ENCODE measurements at regions not wholly inside any gene's neighbourhood (a gene's known extent, or its start where the extent isn't known, plus 50 kb on each side); places are given as distances from the start of the nearest gene placed in this dataset.

DNA sequence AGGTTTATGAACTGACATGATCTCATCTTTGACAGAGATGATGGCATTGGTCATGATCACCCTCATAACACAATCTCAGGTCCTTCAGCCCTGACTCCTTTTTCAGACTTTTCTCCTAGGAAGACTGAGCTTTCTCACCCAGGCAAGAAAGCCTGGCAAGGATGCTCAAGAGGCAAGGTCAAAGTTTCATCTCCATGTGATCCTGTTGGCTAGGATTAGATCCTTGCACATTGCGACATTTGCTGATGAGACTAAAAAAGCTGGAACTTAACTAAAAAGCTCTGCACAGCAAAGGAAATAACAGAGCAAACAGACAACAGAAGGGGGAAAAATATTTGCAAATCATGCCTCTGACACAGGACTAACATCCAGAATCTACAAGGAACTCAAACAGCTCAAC, 444.1 kb upstream of the PSMD7 start:
- TF ChIP-seq, protein P1, sequence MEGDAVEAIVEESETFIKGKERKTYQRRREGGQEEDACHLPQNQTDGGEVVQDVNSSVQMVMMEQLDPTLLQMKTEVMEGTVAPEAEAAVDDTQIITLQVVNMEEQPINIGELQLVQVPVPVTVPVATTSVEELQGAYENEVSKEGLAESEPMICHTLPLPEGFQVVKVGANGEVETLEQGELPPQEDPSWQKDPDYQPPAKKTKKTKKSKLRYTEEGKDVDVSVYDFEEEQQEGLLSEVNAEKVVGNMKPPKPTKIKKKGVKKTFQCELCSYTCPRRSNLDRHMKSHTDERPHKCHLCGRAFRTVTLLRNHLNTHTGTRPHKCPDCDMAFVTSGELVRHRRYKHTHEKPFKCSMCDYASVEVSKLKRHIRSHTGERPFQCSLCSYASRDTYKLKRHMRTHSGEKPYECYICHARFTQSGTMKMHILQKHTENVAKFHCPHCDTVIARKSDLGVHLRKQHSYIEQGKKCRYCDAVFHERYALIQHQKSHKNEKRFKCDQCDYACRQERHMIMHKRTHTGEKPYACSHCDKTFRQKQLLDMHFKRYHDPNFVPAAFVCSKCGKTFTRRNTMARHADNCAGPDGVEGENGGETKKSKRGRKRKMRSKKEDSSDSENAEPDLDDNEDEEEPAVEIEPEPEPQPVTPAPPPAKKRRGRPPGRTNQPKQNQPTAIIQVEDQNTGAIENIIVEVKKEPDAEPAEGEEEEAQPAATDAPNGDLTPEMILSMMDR (conservative IDR thresholded peaks at IDR 0.05; ENCODE audit: low read depth in 2 of 2): no peak
- no peak for TF ChIP-seq POLR2AphosphoS5 (IDR thresholded peaks at IDR 0.05; ENCODE audit: low read depth)
- no peak for TF ChIP-seq CREB1 (CRISPR knock-in tag; IDR thresholded peaks at IDR 0.05; ENCODE audit: low read depth)
- TF ChIP-seq JUNB (IDR thresholded peaks at IDR 0.05; ENCODE audit: unreplicated experiment): no peak
- no peak for TF ChIP-seq NANOG (IDR thresholded peaks at IDR 0.05; ENCODE audit: borderline replicate concordance)
- TF ChIP-seq EZH2 (IDR thresholded peaks at IDR 0.05; ENCODE audit: low read depth, unreplicated experiment): no peak
- no peak for TF ChIP-seq REST (IDR thresholded peaks at IDR 0.05; ENCODE audit: unreplicated experiment)
- no peak for TF ChIP-seq ZNF331 (CRISPR knock-in tag; IDR thresholded peaks at IDR 0.05; ENCODE audit: low read depth)
- no peak for TF ChIP-seq ZNF114 (CRISPR knock-in tag; IDR thresholded peaks at IDR 0.05)
